Ishikawa (cell line): ENCODE measurements at regions not wholly inside any gene's neighbourhood (a gene's known extent, or its start where the extent isn't known, plus 50 kb on each side); places are given as distances from the start of the nearest gene placed in this dataset.

ENCODE experiments used
- CEBPB ChIP-seq: IDR thresholded peaks from 2 replicates; pipeline ENCODE4 v1.6.1; 2012
- CREB1 ChIP-seq: IDR thresholded peaks from 2 replicates; pipeline ENCODE4 v1.6.1; 2012; ENCODE audit warnings: low read depth
- EGR1 ChIP-seq: IDR thresholded peaks from 2 replicates; pipeline ENCODE4 v1.6.1; 2012
- EP300 ChIP-seq: IDR thresholded peaks from 2 replicates; pipeline ENCODE4 v1.6.1; 2012; ENCODE audit warnings: borderline replicate concordance
- FOXM1 ChIP-seq: IDR thresholded peaks from 2 replicates; pipeline ENCODE4 v1.6.1; 2012; ENCODE audit warnings: low read depth, borderline replicate concordance
- NFIC ChIP-seq: IDR thresholded peaks from 2 replicates; pipeline ENCODE4 v1.6.1; 2012
- RAD21 ChIP-seq: IDR thresholded peaks from 2 replicates; pipeline ENCODE4 v1.6.1; 2012; ENCODE audit warnings: low read depth
- TAF1 ChIP-seq: IDR thresholded peaks from 2 replicates; pipeline ENCODE4 v1.6.1; 2012; ENCODE audit warnings: low read depth, mild to moderate bottlenecking
- TCF12 ChIP-seq: IDR thresholded peaks from 2 replicates; pipeline ENCODE4 v1.6.1; 2012; ENCODE audit warnings: low read depth
- TEAD4 ChIP-seq: IDR thresholded peaks from 2 replicates; pipeline ENCODE4 v1.6.1; 2012
- YY1 ChIP-seq: IDR thresholded peaks from 2 replicates; pipeline ENCODE4 v1.6.1; 2012; ENCODE audit warnings: low read depth
- ZBTB7A ChIP-seq: IDR thresholded peaks from 2 replicates; pipeline ENCODE4 v1.6.1; 2012; ENCODE audit warnings: low read depth
- TF ChIP-seq, protein P1 (sequence below): IDR thresholded peaks from 2 replicates; pipeline ENCODE4 v1.6.1; 2012
- TF ChIP-seq, protein P2 (sequence below): IDR thresholded peaks from 2 replicates; pipeline ENCODE4 v1.6.1; 2012
- TF ChIP-seq, protein P3 (sequence below): IDR thresholded peaks from 2 replicates; pipeline ENCODE4 v1.6.1; 2012; ENCODE audit warnings: low read depth, mild to moderate bottlenecking

DNA sequence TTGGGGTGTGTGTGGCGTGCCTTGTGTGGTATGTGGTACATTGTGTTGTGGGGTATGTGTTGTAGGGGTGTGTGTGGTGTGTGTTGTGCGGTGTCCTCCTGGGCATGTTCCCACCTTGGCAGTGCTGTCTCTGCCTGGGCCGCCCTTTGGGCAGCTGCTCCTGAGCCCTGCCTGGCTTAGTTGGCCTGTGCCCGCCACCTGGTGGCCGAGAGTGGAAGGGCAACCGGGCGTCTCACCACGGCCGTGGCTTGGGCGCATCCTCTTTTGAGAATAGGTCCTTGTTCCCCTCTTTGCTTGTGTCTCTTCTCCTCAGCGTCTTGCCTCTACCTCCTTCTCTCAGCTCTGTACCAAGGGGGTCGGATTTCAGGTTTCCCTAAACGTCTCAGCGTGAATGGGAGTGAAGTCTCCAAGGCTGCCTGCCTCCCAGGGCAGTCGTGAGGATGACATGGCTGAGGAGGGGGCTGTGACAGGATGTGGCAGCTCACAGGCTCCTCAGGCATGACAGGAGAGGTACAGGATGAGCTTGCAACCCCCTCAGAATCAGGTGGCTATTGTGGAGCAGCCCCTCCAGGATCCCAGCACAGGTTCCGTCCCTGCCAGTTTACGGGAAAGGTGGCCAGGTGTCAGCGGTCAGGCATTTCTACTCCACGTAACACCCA lies 98.4 kb upstream of the PODXL start:
- TF ChIP-seq ZBTB7A (no peak), RAD21 (peak; percentile 97), EGR1 (no peak)

DNA sequence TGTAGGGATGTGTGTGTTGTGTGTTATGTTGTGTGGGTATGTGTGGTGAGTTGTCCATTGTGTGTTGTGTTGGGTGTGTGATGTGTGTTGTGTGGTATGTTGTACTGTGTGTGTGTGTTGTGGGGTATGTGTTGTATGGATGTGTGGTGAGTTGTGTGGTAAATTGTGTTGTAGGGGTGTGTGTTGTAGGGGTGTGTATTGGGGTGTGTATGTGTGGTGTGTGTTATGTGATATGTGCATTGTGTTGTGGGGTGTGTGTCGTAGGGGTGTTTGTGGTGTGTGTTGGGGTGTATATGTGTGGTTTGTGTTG lies 97.8 kb upstream of the PODXL start:
- no peak for TF ChIP-seq NFIC
- no peak for TF ChIP-seq TAF1
- TF ChIP-seq FOXM1, result no peak
- no peak for TF ChIP-seq ZBTB7A
- no peak for TF ChIP-seq YY1
- TF ChIP-seq, protein P1, sequence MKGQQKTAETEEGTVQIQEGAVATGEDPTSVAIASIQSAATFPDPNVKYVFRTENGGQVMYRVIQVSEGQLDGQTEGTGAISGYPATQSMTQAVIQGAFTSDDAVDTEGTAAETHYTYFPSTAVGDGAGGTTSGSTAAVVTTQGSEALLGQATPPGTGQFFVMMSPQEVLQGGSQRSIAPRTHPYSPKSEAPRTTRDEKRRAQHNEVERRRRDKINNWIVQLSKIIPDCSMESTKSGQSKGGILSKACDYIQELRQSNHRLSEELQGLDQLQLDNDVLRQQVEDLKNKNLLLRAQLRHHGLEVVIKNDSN, result no peak
- TF ChIP-seq, protein P2, sequence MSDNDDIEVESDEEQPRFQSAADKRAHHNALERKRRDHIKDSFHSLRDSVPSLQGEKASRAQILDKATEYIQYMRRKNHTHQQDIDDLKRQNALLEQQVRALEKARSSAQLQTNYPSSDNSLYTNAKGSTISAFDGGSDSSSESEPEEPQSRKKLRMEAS, result no peak

DNA sequence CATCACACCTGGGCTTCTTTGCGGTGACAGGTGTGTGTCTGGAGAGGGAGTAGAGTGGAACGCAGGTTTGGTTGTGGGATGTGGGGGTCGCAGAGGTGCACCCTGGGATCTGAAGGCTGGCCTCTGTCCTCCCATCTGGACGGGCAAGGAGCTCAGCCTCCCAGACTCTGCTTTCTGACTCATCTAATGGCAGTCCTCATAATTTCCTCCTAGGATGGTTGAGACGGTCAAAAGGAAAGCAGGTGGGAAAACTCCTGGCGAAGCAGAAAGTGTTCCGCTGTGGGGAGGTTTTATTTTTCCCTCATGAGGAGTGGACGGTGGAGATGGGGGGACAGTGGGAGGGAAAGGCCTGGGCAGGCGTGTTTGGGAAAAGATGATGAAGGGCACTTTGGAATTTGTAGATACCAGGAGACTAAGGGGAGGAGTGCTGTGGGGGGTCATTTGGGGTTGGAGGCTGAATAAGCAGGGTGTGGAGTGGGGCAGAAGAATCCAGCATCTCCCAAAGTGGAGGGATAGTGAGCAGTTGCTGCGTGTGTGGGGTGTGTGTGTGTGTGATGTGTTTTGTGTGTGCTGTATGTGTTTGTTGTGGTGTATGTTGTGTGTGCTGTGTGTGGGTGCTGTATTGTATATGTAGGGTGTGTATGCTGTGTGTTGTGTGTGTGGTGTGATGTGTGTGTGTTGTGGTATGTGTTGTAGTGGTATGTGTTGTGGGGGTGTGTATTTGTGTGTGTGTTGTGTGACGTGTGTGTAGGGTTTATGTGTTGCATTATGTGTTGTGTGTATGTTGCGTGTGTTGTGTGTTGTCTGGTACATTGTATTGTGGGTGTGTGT lies 97.2 kb upstream of the PODXL start:
- TF ChIP-seq YY1 (no peak), TAF1 (no peak), FOXM1 (no peak), TCF12 (no peak), EGR1 (no peak), CEBPB (no peak), CREB1 (no peak), TEAD4 (no peak), ZBTB7A (no peak), NFIC (no peak)
- TF ChIP-seq, protein P3, sequence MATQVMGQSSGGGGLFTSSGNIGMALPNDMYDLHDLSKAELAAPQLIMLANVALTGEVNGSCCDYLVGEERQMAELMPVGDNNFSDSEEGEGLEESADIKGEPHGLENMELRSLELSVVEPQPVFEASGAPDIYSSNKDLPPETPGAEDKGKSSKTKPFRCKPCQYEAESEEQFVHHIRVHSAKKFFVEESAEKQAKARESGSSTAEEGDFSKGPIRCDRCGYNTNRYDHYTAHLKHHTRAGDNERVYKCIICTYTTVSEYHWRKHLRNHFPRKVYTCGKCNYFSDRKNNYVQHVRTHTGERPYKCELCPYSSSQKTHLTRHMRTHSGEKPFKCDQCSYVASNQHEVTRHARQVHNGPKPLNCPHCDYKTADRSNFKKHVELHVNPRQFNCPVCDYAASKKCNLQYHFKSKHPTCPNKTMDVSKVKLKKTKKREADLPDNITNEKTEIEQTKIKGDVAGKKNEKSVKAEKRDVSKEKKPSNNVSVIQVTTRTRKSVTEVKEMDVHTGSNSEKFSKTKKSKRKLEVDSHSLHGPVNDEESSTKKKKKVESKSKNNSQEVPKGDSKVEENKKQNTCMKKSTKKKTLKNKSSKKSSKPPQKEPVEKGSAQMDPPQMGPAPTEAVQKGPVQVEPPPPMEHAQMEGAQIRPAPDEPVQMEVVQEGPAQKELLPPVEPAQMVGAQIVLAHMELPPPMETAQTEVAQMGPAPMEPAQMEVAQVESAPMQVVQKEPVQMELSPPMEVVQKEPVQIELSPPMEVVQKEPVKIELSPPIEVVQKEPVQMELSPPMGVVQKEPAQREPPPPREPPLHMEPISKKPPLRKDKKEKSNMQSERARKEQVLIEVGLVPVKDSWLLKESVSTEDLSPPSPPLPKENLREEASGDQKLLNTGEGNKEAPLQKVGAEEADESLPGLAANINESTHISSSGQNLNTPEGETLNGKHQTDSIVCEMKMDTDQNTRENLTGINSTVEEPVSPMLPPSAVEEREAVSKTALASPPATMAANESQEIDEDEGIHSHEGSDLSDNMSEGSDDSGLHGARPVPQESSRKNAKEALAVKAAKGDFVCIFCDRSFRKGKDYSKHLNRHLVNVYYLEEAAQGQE, result no peak
- TF ChIP-seq, protein P2, result no peak
- TF ChIP-seq, protein P1, result no peak

DNA sequence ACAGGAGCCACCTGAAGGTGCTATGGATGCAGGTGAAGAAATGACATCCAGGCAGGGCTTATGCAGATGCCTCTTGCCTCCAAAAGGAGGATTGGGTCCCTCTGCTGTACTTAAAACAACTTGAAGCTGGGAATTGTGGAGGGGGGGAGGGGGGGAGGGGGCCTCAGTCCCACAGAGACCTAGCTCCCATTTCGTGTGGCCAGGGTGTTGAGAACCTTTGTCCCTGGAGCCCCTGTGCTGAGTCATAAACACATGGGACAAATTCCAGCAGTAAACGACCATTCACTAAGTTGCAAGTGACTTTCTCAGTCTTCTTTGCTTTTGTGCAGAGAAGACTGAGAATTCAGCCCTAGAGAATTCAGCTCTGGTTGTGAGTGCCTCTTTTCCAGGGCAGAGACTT lies 96.5 kb upstream of the PODXL start:
- no peak for TF ChIP-seq TEAD4
- no peak for TF ChIP-seq YY1
- no peak for TF ChIP-seq FOXM1
- no peak for TF ChIP-seq RAD21
- no peak for TF ChIP-seq CREB1
- TF ChIP-seq NFIC, result no peak
- TF ChIP-seq, protein P3, result no peak
- TF ChIP-seq, protein P1, result no peak
- TF ChIP-seq CEBPB, result no peak
- TF ChIP-seq TCF12, result no peak
- no peak for TF ChIP-seq EGR1
- TF ChIP-seq TAF1, result no peak
- TF ChIP-seq ZBTB7A, result no peak

DNA sequence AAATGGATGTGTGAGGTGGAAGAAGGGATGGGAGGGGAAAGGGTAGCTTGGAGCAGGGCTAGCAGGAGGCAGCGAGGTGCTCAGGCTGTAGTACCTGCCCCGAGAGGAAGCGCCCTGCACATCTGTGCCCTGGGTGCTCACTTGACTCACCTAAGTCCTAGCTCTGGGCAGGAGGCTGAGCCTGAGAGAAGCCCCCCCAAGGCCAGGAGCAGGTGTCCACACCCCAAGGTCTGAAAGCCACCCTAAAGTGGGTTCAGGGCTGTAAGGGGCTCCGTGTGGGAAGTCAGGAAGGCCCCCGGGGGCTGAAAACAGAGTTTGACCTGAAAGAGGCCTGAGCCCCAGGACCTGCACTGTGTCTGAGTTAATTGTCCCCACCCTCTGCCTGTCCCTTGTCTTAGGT lies 95.8 kb upstream of the PODXL start:
- TF ChIP-seq ZBTB7A (no peak), EP300 (no peak), TEAD4 (no peak), TAF1 (no peak), NFIC (no peak), EGR1 (no peak), CEBPB (no peak), TCF12 (no peak), CREB1 (no peak), YY1 (no peak), FOXM1 (no peak), RAD21 (no peak)
- TF ChIP-seq, protein P1, result no peak
- TF ChIP-seq, protein P2, result no peak
- TF ChIP-seq, protein P3, result no peak
